ENCODE measurements at regions not wholly inside any gene's neighbourhood (a gene's known extent, or its start where the extent isn't known, plus 50 kb on each side); places are given as distances from the start of the nearest gene placed in this dataset.

- TF ChIP-seq CTCF (IDR thresholded peaks at IDR 0.05; ENCODE audit: low read length) (no peak), EZH2 (IDR thresholded peaks at IDR 0.05; ENCODE audit: borderline replicate concordance, low read length) (no peak)
These were observed 121.9 kb upstream of the IVNS1ABP start for GRCh38 chr1:185438936-185439335.
